Fibroblast of mammary gland (primary cell): ENCODE measurements at regions not wholly inside any gene's neighbourhood (a gene's known extent, or its start where the extent isn't known, plus 50 kb on each side); places are given as distances from the start of the nearest gene placed in this dataset.

Source experiments
- DNase-seq: peaks from one replicate; pipeline ENCODE4 v3.0.0-alpha.2; 2010; ENCODE audit warnings: low read depth
- H3K4me3 ChIP-seq: 2 replicates; pipeline ENCODE4 v1.5.1; 2011; ENCODE audit warnings: low read depth, mild to moderate bottlenecking, low read length, moderate library complexity; ENCODE audit not compliant: control insufficient read depth
- TF ChIP-seq, protein P1 (sequence below): conservative IDR thresholded peaks from 2 replicates; pipeline ENCODE4 v1.5.1; 2011; ENCODE audit warnings: low read depth, low read length, inconsistent platforms; ENCODE audit not compliant: control insufficient read depth, insufficient read depth

DNA sequence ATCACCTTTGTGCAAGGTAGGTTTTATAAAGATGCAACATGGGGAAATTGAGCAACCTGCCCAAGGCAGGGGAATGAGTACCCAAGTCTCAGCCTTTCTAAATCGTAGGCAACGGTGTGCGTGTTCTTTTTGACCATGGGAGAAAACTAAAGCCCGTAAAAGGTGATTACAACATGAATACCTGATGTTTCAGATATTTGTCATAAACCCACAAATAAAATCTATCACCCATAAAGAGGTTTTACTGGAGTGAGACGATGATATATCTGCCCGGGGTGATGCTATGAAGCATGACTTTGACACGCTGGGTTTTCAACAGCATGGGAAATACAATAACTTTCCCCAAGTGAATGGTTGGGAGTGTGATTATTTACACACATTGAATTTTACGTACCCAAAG lies 406.3 kb upstream of the KLF6 start:
- H3K4me3 ChIP-seq = no peak overlapping the region
- DNase-seq = no peak
- TF ChIP-seq, protein P1, sequence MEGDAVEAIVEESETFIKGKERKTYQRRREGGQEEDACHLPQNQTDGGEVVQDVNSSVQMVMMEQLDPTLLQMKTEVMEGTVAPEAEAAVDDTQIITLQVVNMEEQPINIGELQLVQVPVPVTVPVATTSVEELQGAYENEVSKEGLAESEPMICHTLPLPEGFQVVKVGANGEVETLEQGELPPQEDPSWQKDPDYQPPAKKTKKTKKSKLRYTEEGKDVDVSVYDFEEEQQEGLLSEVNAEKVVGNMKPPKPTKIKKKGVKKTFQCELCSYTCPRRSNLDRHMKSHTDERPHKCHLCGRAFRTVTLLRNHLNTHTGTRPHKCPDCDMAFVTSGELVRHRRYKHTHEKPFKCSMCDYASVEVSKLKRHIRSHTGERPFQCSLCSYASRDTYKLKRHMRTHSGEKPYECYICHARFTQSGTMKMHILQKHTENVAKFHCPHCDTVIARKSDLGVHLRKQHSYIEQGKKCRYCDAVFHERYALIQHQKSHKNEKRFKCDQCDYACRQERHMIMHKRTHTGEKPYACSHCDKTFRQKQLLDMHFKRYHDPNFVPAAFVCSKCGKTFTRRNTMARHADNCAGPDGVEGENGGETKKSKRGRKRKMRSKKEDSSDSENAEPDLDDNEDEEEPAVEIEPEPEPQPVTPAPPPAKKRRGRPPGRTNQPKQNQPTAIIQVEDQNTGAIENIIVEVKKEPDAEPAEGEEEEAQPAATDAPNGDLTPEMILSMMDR = no peak

DNA sequence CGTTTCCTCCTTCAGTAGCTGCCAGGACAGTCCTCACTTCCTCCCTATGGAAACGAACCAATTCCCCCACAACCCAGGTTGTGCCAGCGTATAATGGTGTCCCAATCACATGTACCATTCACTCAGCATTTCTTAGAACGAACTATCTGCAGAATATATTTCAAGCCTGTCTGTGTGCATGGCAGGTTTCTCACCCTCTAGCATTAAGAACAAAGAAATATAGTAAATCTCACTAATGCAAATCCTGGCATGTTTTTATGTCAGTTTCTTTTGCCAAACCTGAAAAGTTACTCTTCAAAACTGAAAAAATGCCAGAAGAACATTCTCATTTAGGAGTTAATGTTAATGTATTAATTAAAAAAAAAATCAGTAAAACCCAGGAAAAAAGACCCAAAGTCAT lies 405.9 kb upstream of the KLF6 start:
- TF ChIP-seq, protein P1 = no peak
- no peak for DNase-seq
- no peak overlapping the region for H3K4me3 ChIP-seq

DNA sequence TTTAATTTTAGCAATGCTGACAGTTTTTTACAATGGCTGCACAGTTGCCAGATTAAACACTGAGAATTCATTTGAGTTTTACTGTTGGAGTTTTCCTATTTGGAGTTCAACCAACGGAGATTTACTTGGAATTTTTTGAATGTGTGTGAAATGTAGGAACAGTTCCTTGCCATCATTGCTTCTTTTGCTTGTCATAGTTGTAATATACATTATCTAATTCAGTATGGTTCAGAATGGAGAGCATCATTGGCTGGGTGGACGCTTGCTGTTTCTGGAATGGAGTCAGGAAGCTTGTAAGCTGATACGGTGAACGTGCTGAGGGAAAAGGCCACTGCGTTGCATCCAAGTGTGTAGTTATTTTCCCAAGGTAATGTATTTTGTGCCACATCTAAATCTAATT lies 404.3 kb upstream of the KLF6 start:
- TF ChIP-seq, protein P1 = no peak
- no peak for DNase-seq
- no peak overlapping the region for H3K4me3 ChIP-seq

DNA sequence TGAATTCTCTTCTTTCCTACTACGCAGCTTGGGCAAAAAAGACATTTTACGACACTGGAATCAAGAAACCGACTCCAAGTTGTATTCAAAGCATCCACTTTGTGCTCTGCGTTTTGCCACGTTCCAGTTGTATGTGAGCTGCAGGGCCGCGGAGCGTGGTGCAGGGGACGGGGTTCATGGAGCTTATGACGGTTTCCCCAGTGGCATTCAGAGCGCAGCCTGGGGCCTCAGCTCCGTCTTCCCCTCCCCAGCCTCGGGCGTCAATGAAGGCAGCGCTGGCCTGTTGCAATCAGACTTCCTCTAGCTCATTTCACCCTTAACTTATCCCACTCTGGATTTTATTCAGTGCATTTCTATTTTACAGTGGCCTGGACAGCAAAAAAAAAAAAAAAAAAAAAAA lies 403.4 kb upstream of the KLF6 start:
- H3K4me3 ChIP-seq = no peak overlapping the region
- DNase-seq = no peak
- TF ChIP-seq, protein P1 = no peak

DNA sequence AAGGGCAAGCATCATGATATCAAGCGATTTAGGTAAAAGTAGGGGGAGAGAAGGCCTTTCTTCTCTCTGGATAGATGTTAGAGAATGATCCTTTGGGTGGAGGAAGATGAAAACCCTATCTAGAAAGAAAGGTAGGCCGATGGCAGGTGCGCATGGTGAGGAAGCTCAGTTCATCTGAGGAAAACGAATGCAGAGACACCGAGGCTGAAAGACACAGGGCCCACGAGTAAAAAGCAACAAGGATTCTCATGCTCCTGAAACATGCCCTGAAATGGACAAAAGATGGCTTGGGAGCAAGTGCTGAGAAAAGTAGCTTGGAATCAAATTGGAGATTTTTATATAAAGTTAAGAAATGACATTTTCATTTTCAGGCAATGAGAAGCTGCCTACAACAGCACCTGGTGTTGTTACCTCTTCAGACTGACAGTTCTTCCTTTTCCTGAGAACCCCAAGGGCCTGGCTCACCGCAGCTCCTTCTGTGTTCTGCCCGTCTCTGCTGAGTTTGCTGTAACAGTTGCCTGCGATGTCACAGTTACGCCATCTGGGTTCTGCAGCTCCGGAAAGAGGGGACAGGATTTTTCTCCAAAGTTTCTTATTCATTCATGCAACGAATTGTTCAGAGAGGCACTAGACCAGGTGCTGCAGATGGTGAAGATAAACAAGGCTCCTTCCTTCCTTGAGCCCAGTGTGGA lies 402.0 kb upstream of the KLF6 start:
- DNase-seq = no peak
- TF ChIP-seq, protein P1 = no peak
- H3K4me3 ChIP-seq = no peak overlapping the region

DNA sequence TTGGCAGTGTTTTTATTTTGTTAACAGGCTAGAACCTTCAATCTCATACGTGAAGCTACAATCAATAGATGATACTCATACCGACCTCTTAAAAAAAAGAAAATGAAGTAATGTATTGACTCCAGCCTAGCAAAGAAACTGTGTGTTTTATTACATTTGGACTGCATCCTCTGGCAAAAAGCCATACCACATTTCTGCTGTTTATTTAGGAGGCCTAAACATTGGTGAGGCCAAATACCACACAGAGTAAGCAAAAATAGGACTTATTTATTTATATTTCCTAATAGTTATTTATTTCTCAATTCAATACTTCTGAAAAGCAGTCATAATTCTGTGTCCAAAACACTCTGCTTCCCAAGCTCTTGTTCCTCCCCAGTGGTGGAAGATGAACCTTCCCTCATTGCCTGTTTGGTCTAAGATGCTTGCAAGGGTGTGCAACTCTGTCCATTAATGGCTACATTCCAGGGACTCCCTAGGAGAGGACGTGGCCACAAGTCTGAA lies 398.8 kb upstream of the KLF6 start:
- peak; percentile 81 for DNase-seq
- TF ChIP-seq, protein P1 = no peak
- H3K4me3 ChIP-seq = no peak overlapping the region
